K562 (cell line): ENCODE measurements at regions not wholly inside any gene's neighbourhood (a gene's known extent, or its start where the extent isn't known, plus 50 kb on each side); places are given as distances from the start of the nearest gene placed in this dataset.

Source experiments
- ATAC-seq: fragments of 200-7000 bp; cut with Tn5 transposase; 3 replicates; pipeline ENCODE4 v1.9.1; 2020; ENCODE audit warnings: moderate library complexity
- BruUV-seq: library from RNA; stranded (reverse); fragments of 400-500 nt; replicated peaks from 2 replicates; lab custom pipeline; 2021; lab: Mats Ljungman, UMichigan
- CTCF ChIA-PET: fragments of 300-600 bp; formaldehyde crosslinking; extraction: SDS; loops from one replicate; lab custom pipeline; 2021; ENCODE audit warnings: low intra/inter-chr PET ratio; lab: Yijun Ruan, JAX
- POLR2A ChIA-PET: fragments of 300-600, 350-650 bp; sonication (Branson Sonifier 250); formaldehyde crosslinking; extraction: SDS; loops from one replicate; lab custom pipeline; 2021; ENCODE audit warnings: antibody characterized with exemption, inconsistent platforms; lab: Yijun Ruan, JAX
- DNase-seq, 4 experiments: peaks; one replicate each; pipeline versions ENCODE4 v3.0.0 to v3.0.0-alpha.2; 2011 to 2018; ENCODE audit warnings: low spot score in 3 of 4, mixed read lengths in 3 of 4; ENCODE audit errors: extremely low read depth in 1 of 4
- FAIRE-seq: peaks from 2 replicates; lab custom pipeline; 2011; peaks lifted over from hg19 to GRCh38; lab: Jason Lieb, UNC
- H2AFZ ChIP-seq: 2 replicates; pipeline ENCODE4 v1.6.0; 2011; ENCODE audit warnings: low read depth, low read length, control low read depth, inconsistent platforms
- H3K27ac ChIP-seq: fragments of 200-600 bp; 3 replicates; pipeline ENCODE4 v1.8.0; 2011; ENCODE audit warnings: low read depth, mild to moderate bottlenecking, control low read depth, inconsistent platforms, low read length, moderate library complexity, mixed read lengths; ENCODE audit errors: extremely low read depth
- H3K27me3 ChIP-seq, 2 experiments: fragments of 300-600 bp in 1 of 2; 2 replicates in 1 of 2; 3 replicates in 1 of 2; pipeline versions ENCODE4 v1.6.0 to v1.8.0; 2011; ENCODE audit warnings: inconsistent platforms in 2 of 2, low read length in 2 of 2, mild to moderate bottlenecking in 1 of 2, mixed read lengths in 1 of 2, moderate library complexity in 1 of 2; ENCODE audit not compliant: control insufficient read depth in 2 of 2, insufficient read depth in 2 of 2
- H3K36me3 ChIP-seq: fragments of 300-600 bp; 3 replicates; pipeline ENCODE4 v1.8.0; 2011; ENCODE audit warnings: mild to moderate bottlenecking, low read length, inconsistent platforms; ENCODE audit not compliant: control insufficient read depth, insufficient read depth
- H3K4me1 ChIP-seq, 2 experiments: fragments of 200-600 bp in 1 of 2; replicated peaks in 1 of 2; 2 replicates in 1 of 2; 3 replicates in 1 of 2; pipeline versions ENCODE4 v1.5.1 to v1.8.0; 2011; ENCODE audit warnings: inconsistent platforms in 2 of 2, low read length in 2 of 2, mild to moderate bottlenecking in 1 of 2, mixed read lengths in 1 of 2, moderate library complexity in 1 of 2; ENCODE audit not compliant: control insufficient read depth in 2 of 2, insufficient read depth in 2 of 2
- H3K4me2 ChIP-seq: 2 replicates; pipeline ENCODE4 v1.6.1; 2011; ENCODE audit warnings: low read length, control low read depth, inconsistent platforms, mixed read lengths; ENCODE audit not compliant: insufficient read depth
- H3K4me3 ChIP-seq: fragments of 200-600 bp; sonication (generic), shearing (Covaris generic); 2 replicates; pipeline ENCODE4 v1.5.1; 2016; ENCODE audit warnings: control low read depth, inconsistent platforms
- H3K79me2 ChIP-seq: fragments of 200-600 bp; 3 replicates; pipeline ENCODE4 v1.8.0; 2011; ENCODE audit warnings: low read length, inconsistent platforms; ENCODE audit not compliant: control insufficient read depth, insufficient read depth
- H3K9ac ChIP-seq, 2 experiments: 2 replicates each; pipeline versions ENCODE4 v1.6.0 to v1.6.1; 2011; ENCODE audit warnings: low read depth in 2 of 2, low read length in 2 of 2, control low read depth in 1 of 2, inconsistent platforms in 1 of 2, mild to moderate bottlenecking in 1 of 2, mixed read lengths in 1 of 2; ENCODE audit not compliant: insufficient read depth in 1 of 2
- H3K9me1 ChIP-seq: one replicate; pipeline ENCODE4 v1.6.0; 2011; ENCODE audit warnings: inconsistent platforms, mild to moderate bottlenecking, low read length, moderate library complexity; ENCODE audit not compliant: control insufficient read depth, insufficient read depth
- H3K9me3 ChIP-seq: replicated peaks from 2 replicates; pipeline ENCODE4 v1.5.1; 2011; ENCODE audit warnings: low read depth, low read length, inconsistent platforms; ENCODE audit not compliant: control insufficient read depth, insufficient read depth
- H4K20me1 ChIP-seq: replicated peaks from 2 replicates; pipeline ENCODE4 v1.6.1; 2011; ENCODE audit warnings: low read length, inconsistent platforms, mixed read lengths; ENCODE audit not compliant: control insufficient read depth, insufficient read depth
- ARHGAP35 ChIP-seq: fragments of 450-650 bp; IDR thresholded peaks from 2 replicates; pipeline ENCODE4 v1.6.1; 2018; ENCODE audit not compliant: partially characterized antibody
- ARNT ChIP-seq, 2 experiments: fragments of 450-650 bp; IDR thresholded peaks; 2 replicates each; pipeline ENCODE4 v1.6.1; 2016; ENCODE audit warnings: mild to moderate bottlenecking in 1 of 2
- BHLHE40 ChIP-seq: IDR thresholded peaks from 2 replicates; pipeline ENCODE4 v1.6.1; 2011; ENCODE audit warnings: low read length, improper control_type of control experiment
- MTA3 ChIP-seq: fragments of 450-650 bp; formaldehyde crosslinking; IDR thresholded peaks from 2 replicates; pipeline ENCODE4 v1.6.1; 2017; ENCODE audit warnings: mild to moderate bottlenecking, borderline replicate concordance
- PTTG1 ChIP-seq: fragments of 450-650 bp; IDR thresholded peaks from 2 replicates; pipeline ENCODE4 v1.6.1; 2016; ENCODE audit warnings: low read depth, mild to moderate bottlenecking, missing genetic modification characterization, missing compliant biosample characterization
- TARDBP ChIP-seq: fragments of 450-650 bp; IDR thresholded peaks from 2 replicates; pipeline ENCODE4 v1.6.1; 2016
- ZNF318 ChIP-seq, 2 experiments: fragments of 450-650 bp; IDR thresholded peaks; 2 replicates each; pipeline ENCODE4 v1.6.1; 2016; ENCODE audit warnings: mild to moderate bottlenecking in 2 of 2, borderline replicate concordance in 1 of 2, low read depth in 1 of 2, moderate library complexity in 1 of 2
- WGBS: fragments of 100-300 bp; shearing (Covaris generic); methylation state at CpG from one replicate; pipeline ENCODE4 v1.1.6; 2016; ENCODE audit warnings: low coverage, mixed read lengths; ENCODE audit not compliant: insufficient coverage; ENCODE audit errors: missing lambda C conversion rate; 5-methylcytosine and 5-hydroxymethylcytosine counted together
- in situ Hi-C: fragments of 300-500 bp; cut with MboI; formaldehyde crosslinking; loops from 4 replicates; pipeline ENCODE4 v1.15.0; 2018; ENCODE audit warnings: inconsistent platforms, mixed read lengths
- intact Hi-C: fragments of 100-400 bp; cut with micrococcal nuclease; formaldehyde crosslinking; loops from 2 replicates; pipeline ENCODE4 v1.14.2; 2022

GRCh38 chr15:29457729-29458128 lies 188.1 kb upstream of the NSMCE3 start:
- ChIA-PET POLR2A (no interaction called here), CTCF (no interaction called here)
- BruUV-seq, result no TSS peak
- Histone ChIP-seq H3K27me3 (peaks cover 0 to 31% of the 10 kb centered on the region in 2 experiments; a peak in 2 of 5 replicates), H3K79me2 (no peaks in the 10 kb centered on the region), H2AFZ (no peak overlapping the region), H3K9ac (no peak overlapping the region), H3K4me1 (no peaks in the 10 kb centered on the region), H3K4me3 (no peak overlapping the region), H3K4me2 (no peak overlapping the region), H3K9me3 (no peaks in the 10 kb centered on the region), H3K9me1 (no peaks in the 10 kb centered on the region), H3K27ac (no peak overlapping the region), H4K20me1 (no peaks in the 10 kb centered on the region), H3K36me3 (no peaks in the 10 kb centered on the region)
- WGBS, result 0% methylated on average over 6 of the region's 6 CpGs
- TF ChIP-seq TARDBP (no peak), PTTG1 (no peak), BHLHE40 (no peak), ARNT (IDR thresholded peaks at IDR 0.05) (no peak), ZNF318 (IDR thresholded peaks at IDR 0.05; ENCODE audit: borderline replicate concordance in 1 of 2, low read depth in 1 of 2) (no peak), ARHGAP35 (no peak), MTA3 (no peak)
- intact Hi-C loops, result no loop called here
- FAIRE-seq, result no peak
- no peak for DNase-seq
- in situ Hi-C loops, result no loop called here
- ATAC-seq, result no peak
